PC-9 (cell line): ENCODE measurements at regions not wholly inside any gene's neighbourhood (a gene's known extent, or its start where the extent isn't known, plus 50 kb on each side); places are given as distances from the start of the nearest gene placed in this dataset.

ENCODE experiments used
- BruUV-seq: library from RNA; stranded (reverse); fragments of 400-500 nt; replicated peaks from 2 replicates; lab custom pipeline; 2021; lab: Mats Ljungman, UMichigan
- CTCF ChIA-PET: fragments of 300-600 bp; sonication (Branson Sonifier 250); formaldehyde crosslinking; loops from one replicate; lab custom pipeline; 2022; ENCODE audit warnings: antibody characterized with exemption; lab: Charles Lee
- POLR2A ChIA-PET: fragments of 300-600 bp; sonication (Branson Sonifier 250); formaldehyde crosslinking; loops from one replicate; lab custom pipeline; 2022; ENCODE audit warnings: antibody characterized with exemption; ENCODE audit not compliant: unreplicated experiment; lab: Charles Lee
- DNase-seq, 2 experiments: peaks; one replicate each; pipeline versions ENCODE4 v3.0.0 to v3.0.0-alpha.2; 2015 to 2022; ENCODE audit warnings: mixed read lengths in 1 of 2
- H2AFZ ChIP-seq: fragments of 200-600 bp; sonication (generic); 2 replicates; pipeline ENCODE4 v1.8.1; 2017; ENCODE audit warnings: antibody characterized with exemption
- H3F3A ChIP-seq: fragments of 200-600 bp; sonication (generic); 2 replicates; pipeline ENCODE4 v1.8.1; 2017; ENCODE audit warnings: antibody characterized with exemption, mild to moderate bottlenecking, low read depth; ENCODE audit not compliant: insufficient read depth
- H3K27ac ChIP-seq: fragments of 200-600 bp; sonication (generic); 2 replicates; pipeline ENCODE4 v1.6.1; 2016; ENCODE audit warnings: mixed run types
- H3K27me3 ChIP-seq: fragments of 200-600 bp; sonication (generic); 2 replicates; pipeline ENCODE4 v1.6.1; 2016; ENCODE audit warnings: low read depth, mixed run types; ENCODE audit not compliant: insufficient read depth
- H3K36me3 ChIP-seq: fragments of 200-600 bp; sonication (generic); 2 replicates; pipeline ENCODE4 v1.6.1; 2016; ENCODE audit warnings: low read depth, mixed run types
- H3K4me1 ChIP-seq: fragments of 200-600 bp; sonication (generic); replicated peaks from 2 replicates; pipeline ENCODE4 v1.6.1; 2016; ENCODE audit warnings: mixed run types; ENCODE audit not compliant: insufficient read depth
- H3K4me2 ChIP-seq: fragments of 200-600 bp; sonication (generic); 2 replicates; pipeline ENCODE4 v1.6.1; 2017; ENCODE audit warnings: mixed run types
- H3K4me3 ChIP-seq: fragments of 200-600 bp; sonication (generic); 2 replicates; pipeline ENCODE4 v1.6.1; 2016; ENCODE audit warnings: mixed run types
- H3K79me2 ChIP-seq: fragments of 200-600 bp; sonication (generic); 2 replicates; pipeline ENCODE4 v1.6.1; 2017; ENCODE audit warnings: low read depth, mixed run types
- H3K9me2 ChIP-seq: fragments of 200-600 bp; sonication (generic); 2 replicates; pipeline ENCODE4 v1.8.1; 2017; ENCODE audit warnings: mild to moderate bottlenecking; ENCODE audit not compliant: insufficient read depth
- H3K9me3 ChIP-seq: fragments of 200-600 bp; sonication (generic); 2 replicates; pipeline ENCODE4 v1.8.1; 2016; ENCODE audit warnings: low read depth; ENCODE audit not compliant: insufficient read depth
- H4K20me1 ChIP-seq: fragments of 200-600 bp; sonication (generic); 2 replicates; pipeline ENCODE4 v1.8.1; 2017; ENCODE audit not compliant: insufficient read depth
- EZH2 ChIP-seq: fragments of 200-600 bp; sonication (generic); IDR thresholded peaks from 2 replicates; pipeline ENCODE4 v1.8.0; 2017; ENCODE audit warnings: antibody characterized with exemption, low read depth
- intact Hi-C: fragments of 100-400 bp; cut with micrococcal nuclease; formaldehyde crosslinking; loops from one replicate; pipeline ENCODE4 v1.10.0; 2022; ENCODE audit not compliant: unreplicated experiment
- TF ChIP-seq, protein P1 (sequence below): fragments of 200-600 bp; sonication (generic); conservative IDR thresholded peaks from 2 replicates; pipeline ENCODE4 v1.6.1; 2017; ENCODE audit warnings: mixed run types, antibody characterized with exemption, mild to moderate bottlenecking, moderate library complexity

DNA sequence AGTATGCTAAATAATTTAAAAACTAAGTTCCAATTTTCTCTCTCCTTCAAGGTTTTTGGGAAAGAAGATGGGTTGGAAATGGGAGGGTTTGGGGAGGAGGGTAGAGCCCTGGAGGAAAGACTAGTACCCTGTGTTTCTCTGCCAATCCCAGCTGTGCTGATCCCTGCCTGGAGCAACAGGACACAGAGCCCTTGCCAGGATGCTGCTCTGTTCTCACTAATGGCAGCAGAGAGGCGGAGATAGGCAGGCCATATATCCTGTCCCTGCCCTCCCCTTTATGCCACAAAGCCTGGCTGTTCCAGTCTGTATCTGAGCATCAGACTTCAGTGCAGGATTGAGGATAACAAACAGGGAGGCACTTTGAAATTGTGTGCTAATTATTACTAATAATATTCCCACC, 99.0 kb downstream of the C12orf75 start:
- Histone ChIP-seq H4K20me1 (no peaks in the 10 kb centered on the region), H3K9me3 (peaks cover 5% of the 10 kb centered on the region; the same call in 1 of the 2 replicates), H3K4me3 (no peak overlapping the region), H3K9me2 (no peaks in the 10 kb centered on the region), H3K79me2 (no peaks in the 10 kb centered on the region), H3K4me2 (no peak overlapping the region), H3K27ac (no peak overlapping the region), H3K27me3 (no peaks in the 10 kb centered on the region), H3K36me3 (no peaks in the 10 kb centered on the region), H3F3A (no peaks in the 10 kb centered on the region), H2AFZ (no peak overlapping the region), H3K4me1 (no peaks in the 10 kb centered on the region)
- ChIA-PET CTCF (interaction anchor here (0.6 kb wide), 1 partner anchor 710 kb away, joined by 3 read pairs; no protein-coding TSS in a partner anchor), POLR2A (no interaction called here)
- intact Hi-C loops, result no loop called here
- no peak for TF ChIP-seq EZH2
- TF ChIP-seq, protein P1, sequence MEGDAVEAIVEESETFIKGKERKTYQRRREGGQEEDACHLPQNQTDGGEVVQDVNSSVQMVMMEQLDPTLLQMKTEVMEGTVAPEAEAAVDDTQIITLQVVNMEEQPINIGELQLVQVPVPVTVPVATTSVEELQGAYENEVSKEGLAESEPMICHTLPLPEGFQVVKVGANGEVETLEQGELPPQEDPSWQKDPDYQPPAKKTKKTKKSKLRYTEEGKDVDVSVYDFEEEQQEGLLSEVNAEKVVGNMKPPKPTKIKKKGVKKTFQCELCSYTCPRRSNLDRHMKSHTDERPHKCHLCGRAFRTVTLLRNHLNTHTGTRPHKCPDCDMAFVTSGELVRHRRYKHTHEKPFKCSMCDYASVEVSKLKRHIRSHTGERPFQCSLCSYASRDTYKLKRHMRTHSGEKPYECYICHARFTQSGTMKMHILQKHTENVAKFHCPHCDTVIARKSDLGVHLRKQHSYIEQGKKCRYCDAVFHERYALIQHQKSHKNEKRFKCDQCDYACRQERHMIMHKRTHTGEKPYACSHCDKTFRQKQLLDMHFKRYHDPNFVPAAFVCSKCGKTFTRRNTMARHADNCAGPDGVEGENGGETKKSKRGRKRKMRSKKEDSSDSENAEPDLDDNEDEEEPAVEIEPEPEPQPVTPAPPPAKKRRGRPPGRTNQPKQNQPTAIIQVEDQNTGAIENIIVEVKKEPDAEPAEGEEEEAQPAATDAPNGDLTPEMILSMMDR, result no peak
- DNase-seq, result no peak
- BruUV-seq, result no TSS peak

DNA sequence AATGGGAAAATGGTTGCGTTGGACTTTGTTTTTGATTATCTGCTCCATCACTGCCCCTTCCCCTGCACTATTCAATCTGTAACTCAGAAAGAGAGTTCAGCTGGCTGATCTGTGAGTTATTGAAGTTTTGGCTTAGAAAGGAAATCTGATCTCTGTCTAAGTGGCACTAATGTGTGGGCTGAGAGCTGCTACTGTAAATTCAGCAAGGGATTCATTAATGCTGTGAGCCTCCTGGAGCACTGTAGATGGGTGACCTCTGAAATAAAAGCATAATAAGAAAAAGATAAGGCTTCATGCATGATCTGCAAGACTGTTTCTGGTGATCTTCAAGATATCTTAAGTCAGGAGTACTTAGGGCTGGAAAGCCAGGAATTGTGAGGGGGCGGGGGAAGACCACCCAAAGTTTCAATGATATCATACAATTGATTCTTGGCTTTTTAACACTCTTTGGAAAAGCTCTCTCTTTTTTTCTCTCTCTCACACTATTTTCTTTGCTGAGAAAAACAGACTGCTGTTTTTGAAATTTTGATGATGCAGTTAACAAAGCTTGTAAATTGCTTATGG, 101.1 kb downstream of the C12orf75 start:
- Histone ChIP-seq H3K27me3 (no peaks in the 10 kb centered on the region), H3K27ac (no peak overlapping the region), H3F3A (no peaks in the 10 kb centered on the region), H4K20me1 (no peaks in the 10 kb centered on the region), H3K4me2 (no peak overlapping the region), H3K9me3 (peaks cover 5% of the 10 kb centered on the region; the same call in 1 of the 2 replicates), H2AFZ (no peak overlapping the region), H3K4me3 (no peak overlapping the region), H3K36me3 (no peaks in the 10 kb centered on the region), H3K4me1 (no peaks in the 10 kb centered on the region), H3K9me2 (no peaks in the 10 kb centered on the region), H3K79me2 (no peaks in the 10 kb centered on the region)
- intact Hi-C loops, result no loop called here
- ChIA-PET CTCF (no interaction called here), POLR2A (no interaction called here)
- DNase-seq, result no peak
- no peak for TF ChIP-seq EZH2
- TF ChIP-seq, protein P1, result no peak
- BruUV-seq, result no TSS peak

DNA sequence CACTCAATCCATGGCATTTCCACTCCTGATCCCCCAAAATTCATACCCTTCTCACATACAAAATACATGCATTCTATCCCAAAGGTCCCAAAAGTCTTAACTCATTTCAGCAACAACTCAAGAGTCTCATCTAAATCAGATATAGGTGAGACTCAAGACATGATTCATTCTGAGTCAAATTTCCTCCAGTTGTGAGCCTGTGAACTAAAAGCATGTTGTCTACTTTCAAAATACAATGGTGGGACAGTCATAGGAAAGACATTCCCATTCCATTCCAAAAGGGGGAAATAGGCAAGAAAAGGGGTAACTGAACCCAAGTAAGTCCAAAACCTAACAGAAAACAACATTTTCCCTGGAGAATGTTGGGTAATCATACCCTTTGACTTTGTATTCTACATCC, 103.3 kb downstream of the C12orf75 start:
- TF ChIP-seq EZH2, result no peak
- TF ChIP-seq, protein P1, result no peak
- DNase-seq, result peak in 1 of 2 experiments; percentile 66
- Histone ChIP-seq H3K9me2 (no peaks in the 10 kb centered on the region), H3K27ac (no peak overlapping the region), H2AFZ (no peak overlapping the region), H3K4me3 (no peak overlapping the region), H3K4me1 (no peaks in the 10 kb centered on the region), H4K20me1 (no peaks in the 10 kb centered on the region), H3F3A (no peaks in the 10 kb centered on the region), H3K36me3 (no peaks in the 10 kb centered on the region), H3K27me3 (no peaks in the 10 kb centered on the region), H3K79me2 (no peaks in the 10 kb centered on the region), H3K9me3 (peaks cover 5% of the 10 kb centered on the region; the same call in 1 of the 2 replicates), H3K4me2 (no peak overlapping the region)
- no TSS peak for BruUV-seq
- intact Hi-C loops, result no loop called here
- POLR2A ChIA-PET, result no interaction called here
- CTCF ChIA-PET, result no interaction called here
